Amygdala (tissue), 56 donors: ENCODE measurements at regions not wholly inside any gene's neighbourhood (a gene's known extent, or its start where the extent isn't known, plus 50 kb on each side); places are given as distances from the start of the nearest gene placed in this dataset.
"Not testable (repeated sequence)": the region's sequence is repeated elsewhere in the genome, so short reads cannot be mapped to it uniquely, and the experiment has no call there.

ENCODE experiments used
- DNase-seq, 56 donors: peaks; one replicate each; lab custom pipeline; 2025; lab: John Stamatoyannopoulos, UW

- DNase-seq, result not testable (repeated sequence)
Observed at GRCh38 chr2:55124682-55125081, 74.4 kb upstream of the RTN4 start.

GRCh38 chr2:55123851-55124269 is 73.6 kb upstream of the RTN4 start:
- DNase-seq, result peak in 30 of 56 donors; percentile 7 to 80 (median 46)

- DNase-seq, result peak in 51 of 56 donors; percentile 13 to 87 (median 64)
Observed at GRCh38 chr2:55120634-55121359, 70.5 kb upstream of the RTN4 start.

GRCh38 chr2:55119711-55120487 is 69.6 kb upstream of the RTN4 start:
- peak in 7 of 56 donors; percentile 16 to 41 (median 35) for DNase-seq

DNA sequence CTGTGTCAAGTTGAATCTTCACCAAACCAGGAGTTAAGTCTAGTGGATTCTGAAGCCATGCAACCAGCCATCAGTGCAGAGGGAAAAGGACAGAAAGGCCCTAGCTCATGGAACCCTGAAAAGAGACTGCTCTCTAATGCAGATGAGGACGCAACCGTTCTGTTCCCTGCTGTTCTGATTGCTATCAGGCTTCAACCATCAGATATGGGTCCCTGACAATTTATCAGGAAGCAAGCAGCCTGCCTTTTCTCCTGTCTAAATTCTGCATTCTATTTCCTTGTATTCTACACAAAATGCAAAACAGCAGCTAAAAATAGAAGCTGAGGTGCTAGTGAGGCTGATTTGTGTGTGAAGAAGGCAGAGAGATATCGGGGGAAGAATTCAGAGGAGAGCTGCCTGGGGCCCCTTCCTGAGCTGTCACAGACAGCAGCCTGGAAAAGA is 68.4 kb upstream of the RTN4 start:
- peak in 1 of 56 donors; percentile 39 for DNase-seq

DNA sequence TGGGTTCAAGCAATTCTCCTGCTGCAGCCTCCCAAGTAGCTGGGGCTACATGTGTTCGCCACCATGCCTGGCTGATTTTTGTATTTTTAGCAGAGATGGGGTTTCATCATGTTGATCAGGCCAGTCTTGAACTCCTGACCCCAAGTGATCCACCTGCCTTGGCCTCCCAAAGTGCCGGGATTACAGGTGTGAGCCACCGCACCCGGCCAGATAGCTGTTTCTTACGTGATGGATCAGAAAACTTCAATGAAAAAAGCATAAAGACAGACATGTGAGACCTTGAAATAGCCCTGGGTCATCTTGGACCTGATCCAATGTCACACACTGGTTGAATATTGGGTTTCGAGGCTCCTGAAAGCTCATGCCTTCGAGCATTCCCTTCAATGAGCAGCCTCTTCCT is 66.7 kb upstream of the RTN4 start:
- no peak for DNase-seq

GRCh38 chr2:55116598-55116964 is 66.3 kb upstream of the RTN4 start:
- DNase-seq, result no peak

GRCh38 chr2:55115761-55116597 is 65.7 kb upstream of the RTN4 start:
- no peak for DNase-seq

DNA sequence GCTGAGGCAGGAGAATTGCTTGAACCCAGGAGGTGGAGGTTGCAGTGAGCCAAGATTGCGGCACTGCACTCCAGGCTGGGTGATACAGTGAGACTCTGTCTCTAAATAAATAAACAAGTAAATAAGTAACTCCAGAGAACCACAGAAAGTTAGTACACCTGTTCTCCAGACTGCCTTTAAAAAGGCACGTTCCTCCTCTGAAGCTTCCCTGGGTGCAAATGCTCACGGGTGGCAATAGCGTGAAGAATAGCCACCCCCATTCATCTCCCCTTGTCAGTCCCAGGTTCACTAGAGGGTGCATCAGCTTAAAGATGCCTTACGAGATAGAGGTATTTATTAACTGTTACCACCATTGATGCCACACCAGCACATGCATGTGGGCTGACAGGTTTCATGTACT is 64.3 kb upstream of the RTN4 start:
- no peak for DNase-seq

- DNase-seq, result no peak
Observed at GRCh38 chr2:55114082-55114481, 63.8 kb upstream of the RTN4 start.

DNA sequence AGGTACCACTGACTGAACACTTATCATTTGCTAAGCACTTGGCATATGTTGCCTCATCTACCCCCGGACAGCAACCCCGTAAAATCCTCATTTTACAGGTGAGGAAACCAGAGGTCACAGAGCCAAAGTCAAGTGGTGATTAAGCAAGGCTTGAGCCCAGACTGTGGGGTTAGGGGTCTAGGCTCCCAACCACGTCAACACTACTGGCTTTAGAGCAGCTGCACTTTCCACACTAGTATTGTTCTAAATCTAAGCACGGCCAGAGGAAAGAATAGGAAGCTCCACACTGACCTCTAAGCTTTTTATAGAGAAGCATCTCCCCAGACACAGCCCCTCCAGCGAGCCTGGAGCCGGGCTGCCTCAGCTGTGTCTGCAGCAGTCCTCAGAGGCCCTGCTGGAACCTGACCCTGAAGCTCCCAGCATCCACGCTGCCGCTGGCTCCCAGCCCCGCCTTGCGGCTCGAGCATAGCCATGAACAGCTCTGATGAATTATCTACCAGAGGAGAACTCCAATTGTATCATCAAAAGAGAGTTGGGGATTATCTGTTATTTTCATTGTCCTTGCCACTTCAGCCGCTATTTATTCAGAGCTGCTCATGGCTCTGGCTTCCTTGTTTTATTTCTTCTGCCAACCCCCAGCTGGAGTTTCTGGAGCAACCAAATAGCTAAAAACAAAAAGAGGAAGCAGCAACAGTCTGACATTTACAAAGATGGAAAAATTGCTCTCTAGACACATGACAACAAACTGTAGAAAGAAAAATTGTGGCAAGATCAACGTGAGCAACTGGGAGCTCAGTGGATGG is 62.2 kb upstream of the RTN4 start:
- peak in 55 of 56 donors; percentile 25 to 89 (median 68) for DNase-seq

DNA sequence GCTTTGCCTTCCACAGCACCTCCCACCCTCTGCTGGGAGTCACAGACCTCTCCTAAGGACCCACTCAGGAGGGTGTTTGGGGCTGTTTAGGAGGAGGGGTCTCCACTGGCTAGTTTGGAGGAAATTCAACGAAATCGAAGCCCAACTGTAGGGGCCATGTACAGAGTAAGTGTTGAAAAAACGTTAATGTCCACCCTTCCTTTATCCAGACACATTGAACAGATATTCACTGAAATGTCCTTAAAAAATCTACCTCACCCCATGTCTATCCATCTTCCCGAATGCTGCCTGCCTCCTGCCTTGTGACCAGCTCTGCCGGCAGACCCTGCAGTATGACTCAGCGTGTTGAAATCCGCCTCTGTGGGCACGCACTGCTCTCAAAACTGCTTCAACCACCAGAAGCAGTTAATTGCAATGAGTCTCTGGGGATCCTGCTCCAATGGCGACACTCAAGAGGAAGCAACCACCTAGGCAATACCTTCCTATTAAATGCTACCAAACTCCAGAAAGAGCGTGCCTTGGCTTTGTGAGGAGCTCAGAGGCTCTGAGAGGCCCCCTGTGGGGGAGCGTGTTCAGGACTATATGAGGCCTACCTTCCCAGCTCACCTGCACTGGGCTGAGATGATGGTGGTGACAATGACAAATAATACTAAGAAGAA is 61.4 kb upstream of the RTN4 start:
- DNase-seq, result peak in 45 of 56 donors; percentile 9 to 81 (median 44)

DNA sequence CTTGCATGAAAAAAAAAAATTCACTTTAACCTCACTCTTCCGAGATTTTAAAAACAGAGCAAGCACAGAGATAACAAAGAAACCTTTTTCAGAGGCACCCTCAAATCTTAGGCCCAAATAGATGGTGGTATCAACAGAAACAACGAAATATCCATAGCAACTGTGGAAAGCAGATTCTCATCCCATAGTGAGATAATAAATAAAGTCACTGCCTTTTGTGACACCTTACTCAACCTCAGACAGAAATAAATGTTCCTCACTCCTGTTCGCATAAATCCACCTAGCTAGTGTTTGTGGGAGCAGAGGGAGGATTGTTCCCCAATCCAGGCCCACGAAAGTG is 60.9 kb upstream of the RTN4 start:
- DNase-seq, result no peak

DNA sequence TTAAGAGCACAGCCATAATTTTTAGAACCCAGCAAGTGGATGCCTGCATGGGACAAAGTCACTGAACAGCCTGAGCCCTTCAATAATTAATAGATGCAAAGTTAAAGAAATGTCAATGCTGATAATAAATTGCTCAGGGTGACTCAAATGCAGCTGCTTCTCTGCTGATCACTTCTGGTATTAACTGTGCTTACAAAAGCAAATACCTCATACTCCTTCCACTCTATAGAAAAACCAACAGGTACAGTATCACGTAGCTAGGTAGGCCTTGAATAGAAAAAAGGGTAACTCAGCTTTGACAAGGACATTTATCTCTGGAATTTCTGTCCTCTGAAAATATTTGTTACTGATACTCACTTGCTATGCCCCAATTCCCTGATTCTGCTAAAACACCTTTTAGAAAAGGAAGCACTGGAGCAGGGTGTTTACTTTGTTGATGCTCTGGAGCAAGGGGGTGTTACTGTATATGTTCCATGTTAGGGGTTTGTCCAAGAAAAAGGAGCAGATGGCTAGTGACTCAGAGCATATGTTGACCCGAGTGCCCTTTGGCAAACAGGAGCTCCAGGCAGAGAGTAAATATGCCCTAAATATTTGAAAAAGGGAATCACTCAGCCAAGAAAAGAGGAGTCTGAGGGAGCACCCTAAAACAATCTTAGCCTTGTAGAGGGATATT is 59.1 kb upstream of the RTN4 start:
- no peak for DNase-seq

- no peak for DNase-seq
Observed at GRCh38 chr2:55108456-55109160, 58.4 kb upstream of the RTN4 start.

DNA sequence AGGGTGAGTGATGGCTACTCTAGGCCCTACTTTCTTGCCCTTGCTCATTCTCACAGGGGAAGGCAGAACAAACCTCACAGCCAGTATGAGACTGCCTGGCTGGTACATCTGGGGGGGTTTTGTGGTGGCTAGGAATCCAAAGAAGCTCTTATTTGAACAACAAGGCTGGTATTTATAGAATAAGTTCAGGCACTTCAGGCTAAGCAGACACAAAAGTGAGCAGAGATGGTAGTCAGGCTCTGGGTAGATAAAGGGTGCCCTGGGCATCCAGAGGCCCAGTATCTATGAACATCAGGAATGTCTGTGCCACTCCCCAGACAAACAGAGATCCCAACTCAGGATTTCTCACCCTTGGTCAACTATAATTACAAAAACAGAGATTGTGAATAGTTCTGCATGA is 57.2 kb upstream of the RTN4 start:
- no peak for DNase-seq

GRCh38 chr2:55106148-55106547 is 55.9 kb upstream of the RTN4 start:
- no peak for DNase-seq

DNA sequence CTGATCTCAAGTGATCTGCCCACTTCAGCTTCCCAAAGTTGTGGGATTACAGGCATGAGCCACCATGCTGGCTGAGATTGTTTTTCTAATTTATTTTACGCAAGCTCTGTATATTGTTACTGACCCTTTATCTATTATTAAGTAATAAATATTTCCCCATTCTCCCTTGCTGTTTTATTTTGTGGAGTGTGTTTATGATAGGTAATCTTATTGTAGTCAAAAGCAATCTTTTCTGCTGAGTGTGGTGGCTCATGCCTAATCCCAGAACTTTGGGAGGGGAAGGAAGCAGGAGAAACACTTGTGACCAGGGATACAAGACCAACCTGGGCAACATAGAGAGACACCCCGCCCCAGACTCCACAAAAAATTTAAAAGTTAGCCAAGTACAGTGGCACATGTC is 55.2 kb upstream of the RTN4 start:
- DNase-seq, result no peak

GRCh38 chr2:55103046-55103445 is 52.8 kb upstream of the RTN4 start:
- no peak for DNase-seq
